HL-60 (cell line): ENCODE measurements at regions not wholly inside any gene's neighbourhood (a gene's known extent, or its start where the extent isn't known, plus 50 kb on each side); places are given as distances from the start of the nearest gene placed in this dataset.

ENCODE experiments used
- DNase-seq, 2 experiments: peaks; one replicate each; pipeline ENCODE4 v3.0.0-alpha.2; 2010 to 2020; ENCODE audit warnings: low read depth in 1 of 2, low spot score in 1 of 2
- H3K27ac ChIP-seq: fragments of 250-450 bp; sonication (Bioruptor Pico); replicated peaks from 2 replicates; pipeline ENCODE4 v1.5.1; 2020; ENCODE audit warnings: mild to moderate bottlenecking, moderate library complexity
- H3K27me3 ChIP-seq: fragments of 250-450 bp; sonication (Bioruptor Pico); 2 replicates; pipeline ENCODE4 v1.5.1; 2021; ENCODE audit warnings: mild to moderate bottlenecking, moderate library complexity; ENCODE audit not compliant: insufficient read depth, poor library complexity, severe bottlenecking
- H3K4me3 ChIP-seq: replicated peaks from 2 replicates; pipeline ENCODE4 v1.5.1; 2011; ENCODE audit warnings: mild to moderate bottlenecking, control low read depth, low read length; ENCODE audit not compliant: insufficient read depth
- GABPA ChIP-seq: IDR thresholded peaks from 2 replicates; pipeline ENCODE4 v1.6.1; 2012; ENCODE audit warnings: low read depth
- POLR2AphosphoS5 ChIP-seq: IDR thresholded peaks from 2 replicates; pipeline ENCODE4 v1.6.1; 2012; ENCODE audit warnings: low read depth
- SPI1 ChIP-seq: IDR thresholded peaks from 2 replicates; pipeline ENCODE4 v1.6.1; 2012; ENCODE audit warnings: low read depth, mild to moderate bottlenecking, borderline replicate concordance
- TF ChIP-seq, protein P1 (sequence below): IDR thresholded peaks from 2 replicates; pipeline ENCODE4 v1.6.1; 2012; ENCODE audit warnings: low read depth; ENCODE audit not compliant: insufficient replicate concordance
- TF ChIP-seq, protein P2 (sequence below): IDR thresholded peaks from one replicate; pipeline ENCODE4 v1.5.1; 2011; ENCODE audit warnings: low read length, control low read depth, inconsistent platforms; ENCODE audit not compliant: insufficient read depth

- H3K4me3 ChIP-seq: no peak overlapping the region
- H3K27ac ChIP-seq: no peak overlapping the region
- no peak for DNase-seq
- H3K27me3 ChIP-seq: no peaks in the 10 kb centered on the region
- TF ChIP-seq POLR2AphosphoS5: no peak
- TF ChIP-seq, protein P1, sequence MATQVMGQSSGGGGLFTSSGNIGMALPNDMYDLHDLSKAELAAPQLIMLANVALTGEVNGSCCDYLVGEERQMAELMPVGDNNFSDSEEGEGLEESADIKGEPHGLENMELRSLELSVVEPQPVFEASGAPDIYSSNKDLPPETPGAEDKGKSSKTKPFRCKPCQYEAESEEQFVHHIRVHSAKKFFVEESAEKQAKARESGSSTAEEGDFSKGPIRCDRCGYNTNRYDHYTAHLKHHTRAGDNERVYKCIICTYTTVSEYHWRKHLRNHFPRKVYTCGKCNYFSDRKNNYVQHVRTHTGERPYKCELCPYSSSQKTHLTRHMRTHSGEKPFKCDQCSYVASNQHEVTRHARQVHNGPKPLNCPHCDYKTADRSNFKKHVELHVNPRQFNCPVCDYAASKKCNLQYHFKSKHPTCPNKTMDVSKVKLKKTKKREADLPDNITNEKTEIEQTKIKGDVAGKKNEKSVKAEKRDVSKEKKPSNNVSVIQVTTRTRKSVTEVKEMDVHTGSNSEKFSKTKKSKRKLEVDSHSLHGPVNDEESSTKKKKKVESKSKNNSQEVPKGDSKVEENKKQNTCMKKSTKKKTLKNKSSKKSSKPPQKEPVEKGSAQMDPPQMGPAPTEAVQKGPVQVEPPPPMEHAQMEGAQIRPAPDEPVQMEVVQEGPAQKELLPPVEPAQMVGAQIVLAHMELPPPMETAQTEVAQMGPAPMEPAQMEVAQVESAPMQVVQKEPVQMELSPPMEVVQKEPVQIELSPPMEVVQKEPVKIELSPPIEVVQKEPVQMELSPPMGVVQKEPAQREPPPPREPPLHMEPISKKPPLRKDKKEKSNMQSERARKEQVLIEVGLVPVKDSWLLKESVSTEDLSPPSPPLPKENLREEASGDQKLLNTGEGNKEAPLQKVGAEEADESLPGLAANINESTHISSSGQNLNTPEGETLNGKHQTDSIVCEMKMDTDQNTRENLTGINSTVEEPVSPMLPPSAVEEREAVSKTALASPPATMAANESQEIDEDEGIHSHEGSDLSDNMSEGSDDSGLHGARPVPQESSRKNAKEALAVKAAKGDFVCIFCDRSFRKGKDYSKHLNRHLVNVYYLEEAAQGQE: no peak
- TF ChIP-seq, protein P2, sequence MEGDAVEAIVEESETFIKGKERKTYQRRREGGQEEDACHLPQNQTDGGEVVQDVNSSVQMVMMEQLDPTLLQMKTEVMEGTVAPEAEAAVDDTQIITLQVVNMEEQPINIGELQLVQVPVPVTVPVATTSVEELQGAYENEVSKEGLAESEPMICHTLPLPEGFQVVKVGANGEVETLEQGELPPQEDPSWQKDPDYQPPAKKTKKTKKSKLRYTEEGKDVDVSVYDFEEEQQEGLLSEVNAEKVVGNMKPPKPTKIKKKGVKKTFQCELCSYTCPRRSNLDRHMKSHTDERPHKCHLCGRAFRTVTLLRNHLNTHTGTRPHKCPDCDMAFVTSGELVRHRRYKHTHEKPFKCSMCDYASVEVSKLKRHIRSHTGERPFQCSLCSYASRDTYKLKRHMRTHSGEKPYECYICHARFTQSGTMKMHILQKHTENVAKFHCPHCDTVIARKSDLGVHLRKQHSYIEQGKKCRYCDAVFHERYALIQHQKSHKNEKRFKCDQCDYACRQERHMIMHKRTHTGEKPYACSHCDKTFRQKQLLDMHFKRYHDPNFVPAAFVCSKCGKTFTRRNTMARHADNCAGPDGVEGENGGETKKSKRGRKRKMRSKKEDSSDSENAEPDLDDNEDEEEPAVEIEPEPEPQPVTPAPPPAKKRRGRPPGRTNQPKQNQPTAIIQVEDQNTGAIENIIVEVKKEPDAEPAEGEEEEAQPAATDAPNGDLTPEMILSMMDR: no peak
These were observed 71.9 kb downstream of the GSC start for GRCh38 chr14:94697773-94698556.

GRCh38 chr14:94696518-94696917 is 73.4 kb downstream of the GSC start:
- TF ChIP-seq SPI1 (no peak), GABPA (no peak), POLR2AphosphoS5 (no peak)
- TF ChIP-seq, protein P2: no peak
- TF ChIP-seq, protein P1: no peak
- H3K27me3 ChIP-seq: no peaks in the 10 kb centered on the region
- H3K4me3 ChIP-seq: no peak overlapping the region
- DNase-seq: no peak
- H3K27ac ChIP-seq: no peak overlapping the region

DNA sequence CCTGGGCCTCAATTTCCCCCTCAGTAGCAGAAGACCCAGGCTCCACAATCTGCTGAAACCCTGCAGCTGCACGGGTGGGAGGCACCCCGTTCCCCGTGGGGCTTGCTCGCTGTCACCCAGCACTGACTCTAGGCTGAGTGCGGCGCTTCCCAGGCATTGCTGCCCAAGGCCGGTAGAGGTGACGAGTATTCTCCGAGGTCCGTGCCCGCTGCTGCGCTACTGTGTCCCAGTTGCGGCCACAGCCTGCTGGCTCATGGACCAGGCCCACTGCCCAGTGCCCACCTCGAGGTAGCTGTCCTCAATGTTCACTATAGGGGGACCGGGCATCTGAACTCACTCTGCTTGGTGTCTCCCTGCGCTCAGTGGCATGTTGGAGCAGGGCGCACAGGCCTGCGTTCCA is 74.7 kb downstream of the GSC start:
- no peak overlapping the region for H3K27ac ChIP-seq
- TF ChIP-seq, protein P1: no peak
- no peak for TF ChIP-seq SPI1
- TF ChIP-seq, protein P2: no peak
- TF ChIP-seq POLR2AphosphoS5: no peak
- no peak for TF ChIP-seq GABPA
- no peak for DNase-seq
- peaks cover 4% of the 10 kb centered on the region for H3K27me3 ChIP-seq
- no peak overlapping the region for H3K4me3 ChIP-seq
